Embryonic facial prominence (tissue), 1 donor: ENCODE measurements at regions not wholly inside any gene's neighbourhood (a gene's known extent, or its start where the extent isn't known, plus 50 kb on each side); places are given as distances from the start of the nearest gene placed in this dataset.
"Not testable (repeated sequence)": the region's sequence is repeated elsewhere in the genome, so short reads cannot be mapped to it uniquely, and the experiment has no call there.

Experiments
- DNase-seq: peaks from one replicate; pipeline ENCODE4 v3.0.0-alpha.2; 2016; ENCODE audit errors: extremely low spot score

DNA sequence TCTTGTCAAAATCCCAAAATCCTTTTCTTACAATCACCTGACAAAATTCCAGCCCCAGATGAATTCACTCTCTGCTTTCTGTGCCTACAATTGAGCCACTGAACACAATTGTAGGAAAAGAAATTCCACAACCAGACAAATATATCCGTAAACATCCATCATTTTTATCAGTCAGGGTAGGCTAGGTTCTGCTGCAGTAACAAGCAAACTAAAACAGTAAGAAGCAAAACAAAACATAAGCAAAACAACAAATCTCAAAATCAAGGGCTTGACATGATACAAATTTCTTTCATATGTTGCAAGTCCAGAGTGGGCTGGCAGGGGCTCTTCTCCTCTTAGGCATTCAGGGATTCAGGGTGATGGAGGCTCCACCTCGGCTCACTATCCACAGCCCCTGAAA lies 114.2 kb upstream of the MAN2A1 start:
- DNase-seq, result no peak

- DNase-seq, result no peak
Measured at GRCh38 chr5:109574985-109575384, 114.7 kb upstream of the MAN2A1 start.

DNA sequence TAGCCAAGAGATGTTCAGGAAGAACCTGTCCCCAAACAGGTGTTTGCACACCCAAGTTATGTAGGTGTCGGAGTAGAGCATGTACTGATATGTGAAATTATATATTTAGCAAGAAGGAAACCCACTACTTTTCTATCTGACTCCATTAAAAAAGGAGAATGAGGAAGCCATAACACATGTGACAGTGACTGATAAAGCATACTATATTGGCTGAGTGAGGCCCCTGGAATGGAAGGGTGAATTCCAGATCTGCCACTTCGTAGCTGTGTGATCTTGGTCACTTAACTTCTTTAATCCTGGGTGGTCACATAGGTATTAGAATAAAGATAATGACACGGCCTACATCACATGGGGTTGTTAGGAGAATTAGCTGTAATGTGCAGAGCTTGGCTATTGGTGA lies 116.0 kb upstream of the MAN2A1 start:
- no peak for DNase-seq

DNA sequence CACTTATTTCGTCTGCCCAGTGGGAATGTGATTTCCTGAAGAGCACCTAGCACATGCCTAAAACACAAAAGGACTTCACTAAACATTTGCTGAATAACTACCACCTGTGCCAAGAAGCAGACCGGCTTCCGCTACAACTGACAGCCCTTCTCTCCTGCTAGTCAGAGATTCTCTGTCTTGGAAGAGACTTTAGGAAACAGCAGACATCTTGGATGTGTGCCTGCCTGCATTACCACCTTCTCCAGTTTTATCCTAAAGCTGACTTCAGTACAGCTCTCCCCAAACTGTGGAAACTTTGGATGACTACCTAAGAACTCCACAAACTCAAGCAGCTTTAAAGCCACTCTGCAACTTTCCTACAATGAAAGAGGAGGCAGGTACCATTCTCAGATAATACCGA lies 116.5 kb upstream of the MAN2A1 start:
- DNase-seq, result no peak

- no peak for DNase-seq
Measured at GRCh38 chr5:109571785-109572184, 117.9 kb upstream of the MAN2A1 start.

- DNase-seq, result no peak
Measured at GRCh38 chr5:109570362-109570874, 119.3 kb upstream of the MAN2A1 start.

DNA sequence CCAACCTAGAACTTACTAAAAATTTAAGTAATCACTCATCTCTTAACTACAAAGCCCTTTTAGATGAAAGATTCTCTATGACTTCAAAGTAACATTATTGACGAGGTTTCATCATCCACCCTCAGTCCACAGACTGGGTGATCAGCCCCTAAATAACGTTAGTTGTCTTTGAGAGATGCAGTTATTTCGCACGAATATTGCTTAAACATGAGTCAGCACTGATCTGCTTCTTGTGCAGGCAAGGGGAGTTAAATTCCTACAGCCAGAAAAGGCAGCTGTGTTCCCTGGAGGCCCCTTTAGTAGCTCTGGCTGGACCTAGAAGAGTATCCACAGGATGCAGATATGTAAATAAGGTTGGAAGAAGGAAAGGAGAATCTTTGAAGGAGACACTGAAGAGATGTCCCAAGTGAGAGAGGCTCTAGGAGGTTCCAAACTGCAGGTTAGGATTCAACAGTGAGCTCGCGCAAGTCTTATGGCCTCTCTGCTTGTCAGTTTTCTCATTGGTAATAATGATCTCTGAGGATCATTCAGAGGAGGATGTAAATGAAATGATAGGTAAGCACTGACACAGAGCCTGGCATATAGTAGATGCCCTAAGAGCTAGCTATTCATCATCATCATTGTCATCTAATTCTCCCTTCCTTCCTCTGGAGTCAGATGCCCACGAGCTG lies 122.2 kb upstream of the MAN2A1 start:
- no peak for DNase-seq

- DNase-seq, result no peak
Measured at GRCh38 chr5:109566361-109566760, 123.4 kb upstream of the MAN2A1 start.

DNA sequence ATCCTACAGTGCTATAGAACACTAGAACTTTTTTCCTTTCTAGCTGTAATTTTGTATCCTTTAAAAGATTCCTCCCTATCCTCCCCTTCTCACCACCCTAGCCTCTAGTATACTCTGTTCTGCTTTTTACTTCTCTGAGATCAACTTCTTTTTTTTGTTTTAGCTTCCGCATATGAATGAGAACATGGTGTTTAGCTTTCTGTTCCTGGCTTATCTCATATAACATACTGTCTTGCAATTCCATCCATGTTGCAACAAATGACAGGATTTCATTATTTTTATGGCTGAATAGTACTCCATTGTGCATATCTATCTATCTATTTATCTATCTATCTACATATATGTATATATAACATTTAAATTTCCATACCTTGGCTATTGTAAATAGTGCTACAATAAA lies 126.0 kb upstream of the MAN2A1 start:
- DNase-seq, result no peak

- no peak for DNase-seq
Measured at GRCh38 chr5:109563189-109563588, 126.5 kb upstream of the MAN2A1 start.

DNA sequence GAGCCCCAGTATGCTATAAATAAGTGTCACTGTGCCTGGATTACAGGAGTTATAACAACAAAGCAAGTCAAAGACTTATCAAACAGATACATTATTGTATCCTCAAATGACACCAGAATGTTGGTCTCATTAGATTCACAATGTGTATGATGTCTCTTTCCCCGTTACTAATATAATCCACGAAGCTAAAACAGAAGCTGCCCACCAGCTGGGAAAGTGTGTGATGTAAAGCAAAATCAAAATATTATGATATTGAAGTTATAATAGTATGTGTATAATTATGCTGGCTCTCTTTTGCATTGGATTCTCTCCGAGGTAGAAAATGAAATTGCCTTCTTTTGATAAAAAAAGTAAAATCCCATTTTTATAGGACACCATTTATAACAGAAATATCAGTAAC lies 127.3 kb upstream of the MAN2A1 start:
- no peak for DNase-seq

GRCh38 chr5:109561447-109561846 lies 128.3 kb upstream of the MAN2A1 start:
- DNase-seq, result no peak

DNA sequence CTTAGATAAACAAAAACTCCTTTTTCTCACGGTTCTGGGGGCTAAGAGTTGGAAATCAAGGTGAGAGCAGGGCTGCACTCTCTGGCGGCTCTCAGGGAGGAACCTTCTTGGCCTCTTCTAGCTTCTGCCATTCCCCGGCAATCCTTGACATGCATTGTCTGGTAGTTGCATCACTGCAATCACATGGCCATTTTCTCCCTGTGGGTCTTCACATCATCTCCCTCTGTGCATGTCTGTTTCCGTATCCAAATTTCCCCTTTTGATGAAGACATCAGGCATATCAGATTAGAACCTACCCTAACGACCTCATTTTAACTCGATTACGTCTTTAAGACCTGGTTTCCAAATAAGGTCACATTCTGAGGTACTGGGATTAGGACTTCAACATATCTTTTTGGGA lies 129.2 kb upstream of the MAN2A1 start:
- no peak for DNase-seq

GRCh38 chr5:109558952-109559351 lies 130.8 kb upstream of the MAN2A1 start:
- DNase-seq, result no peak

- DNase-seq, result no peak
Measured at GRCh38 chr5:109558364-109558763, 131.4 kb upstream of the MAN2A1 start.

GRCh38 chr5:109553846-109554245 lies 135.9 kb upstream of the MAN2A1 start:
- no peak for DNase-seq

GRCh38 chr5:109551234-109551633 lies 138.5 kb upstream of the MAN2A1 start:
- not testable (repeated sequence) for DNase-seq

- no peak for DNase-seq
Measured at GRCh38 chr5:109550077-109550476, 139.7 kb upstream of the MAN2A1 start.

DNA sequence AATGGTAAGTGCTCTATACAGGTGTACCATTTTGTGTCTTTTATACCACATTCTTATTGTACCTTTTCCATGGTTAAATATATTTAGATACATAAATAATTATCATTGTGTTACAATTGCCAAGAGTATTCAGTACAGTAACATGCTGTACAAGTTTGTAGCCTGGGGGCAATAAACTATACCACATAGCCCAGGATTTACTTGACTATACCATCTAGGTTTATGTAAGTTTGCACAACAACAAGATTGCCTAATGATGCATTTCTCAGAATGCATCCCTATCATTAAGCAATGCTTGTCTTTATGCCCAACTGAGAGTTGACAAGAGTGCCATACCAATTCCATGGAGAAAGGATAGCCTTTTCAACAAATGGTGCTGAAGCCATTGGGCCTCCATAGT lies 136.7 kb upstream of the PJA2 start:
- DNase-seq, result no peak

- DNase-seq, result not testable (repeated sequence)
Measured at GRCh38 chr5:109544873-109545272, 135.1 kb upstream of the PJA2 start.

DNA sequence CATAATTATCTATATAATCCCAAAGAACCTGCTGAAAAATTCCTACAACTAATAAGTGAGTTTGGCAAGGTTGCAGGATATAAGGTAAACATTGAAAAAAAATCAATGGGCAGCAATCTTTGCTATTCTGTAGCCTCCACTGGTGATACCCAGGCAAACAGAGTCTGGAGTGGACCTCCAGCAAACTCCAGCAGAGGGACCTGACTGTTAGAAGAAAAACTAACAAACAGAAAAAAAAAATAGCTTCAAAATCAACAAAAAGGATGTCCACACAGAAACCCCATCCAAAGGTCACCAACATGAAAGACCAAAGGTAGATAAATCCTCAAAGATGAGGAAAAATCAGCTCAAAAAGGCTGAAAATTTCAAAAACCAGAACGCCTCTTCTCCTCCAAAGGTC lies 128.9 kb upstream of the PJA2 start:
- DNase-seq, result not testable (repeated sequence)

DNA sequence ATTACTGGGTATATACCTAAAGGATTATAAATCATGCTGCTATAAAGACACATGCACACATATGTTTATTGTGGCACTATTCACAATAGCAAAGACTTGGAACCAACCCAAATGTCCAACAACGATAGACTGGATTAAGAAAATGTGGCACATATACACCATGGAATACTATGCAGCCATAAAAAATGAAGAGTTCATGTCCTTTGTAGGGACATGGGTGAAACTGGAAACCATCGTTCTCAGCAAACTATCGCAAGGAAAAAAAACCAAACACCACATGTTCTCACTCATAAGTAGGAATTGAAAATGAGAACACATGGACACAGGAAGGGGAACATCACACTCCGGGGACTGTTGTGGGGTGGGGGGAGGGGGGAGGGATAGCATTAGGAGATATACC lies 125.3 kb upstream of the PJA2 start:
- not testable (repeated sequence) for DNase-seq

DNA sequence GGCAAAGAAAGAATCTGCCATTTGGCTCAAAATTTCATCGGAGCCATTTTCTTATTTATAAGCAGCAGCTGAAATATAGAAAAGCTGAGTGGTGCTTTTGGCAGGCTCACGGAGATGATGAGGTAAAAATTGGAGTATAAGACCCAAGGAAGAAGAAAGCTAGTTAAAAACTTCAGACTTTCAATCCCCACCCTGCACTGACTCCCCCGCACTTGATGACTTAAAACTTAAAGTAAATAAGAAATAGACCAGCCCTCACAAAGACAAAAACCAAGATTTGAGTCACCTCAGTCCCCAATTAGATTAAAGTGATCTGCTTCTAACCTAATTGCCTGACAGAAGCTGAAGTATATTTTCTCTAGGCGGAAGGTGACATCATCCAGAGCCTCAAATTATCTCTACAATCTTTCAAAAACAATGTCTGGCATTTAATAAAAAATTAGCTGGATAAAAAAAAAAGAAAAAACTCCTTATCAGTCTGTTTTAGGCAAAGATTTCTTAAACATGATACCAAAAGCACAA lies 124.0 kb upstream of the PJA2 start:
- no peak for DNase-seq
